GM21381 (cell line): ENCODE measurements at regions not wholly inside any gene's neighbourhood (a gene's known extent, or its start where the extent isn't known, plus 50 kb on each side); places are given as distances from the start of the nearest gene placed in this dataset.

Experiments used
- ATAC-seq: cut with Tn5 transposase; IDR thresholded peaks from one replicate; pipeline ENCODE4 v1.9.1; 2021; ENCODE audit warnings: mild to moderate bottlenecking, moderate library complexity; ENCODE audit not compliant: unreplicated experiment

DNA sequence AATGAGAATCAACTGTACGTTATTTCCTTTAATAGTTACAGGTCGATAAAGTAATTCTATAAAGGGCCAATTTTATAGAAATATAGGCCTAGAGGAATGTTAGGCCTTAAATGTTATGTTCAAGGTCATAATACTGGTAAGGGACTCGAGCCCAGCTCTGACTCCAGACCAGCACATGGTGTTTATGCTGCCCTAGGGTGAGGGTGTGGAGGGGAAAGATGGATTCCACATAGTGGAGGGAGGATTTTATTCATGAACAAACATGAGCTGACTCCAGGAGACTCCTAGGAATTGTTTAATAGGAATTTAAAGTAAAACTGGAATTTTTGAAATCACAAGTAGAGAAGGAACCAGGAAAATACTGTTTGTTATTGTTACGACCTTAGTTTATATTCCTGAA is 139.9 kb downstream of the LACC1 start:
- no peak for ATAC-seq

DNA sequence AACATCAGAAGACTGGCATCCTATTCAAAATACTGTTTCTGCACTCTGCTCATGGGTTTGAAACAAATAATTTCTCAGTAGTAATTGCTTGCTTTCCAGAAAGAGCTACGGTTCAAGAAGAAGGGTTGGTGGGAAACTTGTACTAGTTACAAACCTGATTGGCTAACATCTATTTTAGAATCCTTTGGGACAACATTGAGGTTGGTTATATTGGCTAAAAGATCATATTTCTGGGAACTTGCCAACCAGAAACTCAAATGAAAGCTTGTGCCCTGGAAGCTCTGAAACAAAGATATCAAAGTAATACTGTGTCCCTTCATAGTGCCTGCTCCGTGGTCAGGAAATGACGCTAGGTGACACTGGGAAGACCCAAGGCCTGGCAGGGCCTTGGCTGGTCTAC is 141.7 kb downstream of the LACC1 start:
- ATAC-seq: no peak

DNA sequence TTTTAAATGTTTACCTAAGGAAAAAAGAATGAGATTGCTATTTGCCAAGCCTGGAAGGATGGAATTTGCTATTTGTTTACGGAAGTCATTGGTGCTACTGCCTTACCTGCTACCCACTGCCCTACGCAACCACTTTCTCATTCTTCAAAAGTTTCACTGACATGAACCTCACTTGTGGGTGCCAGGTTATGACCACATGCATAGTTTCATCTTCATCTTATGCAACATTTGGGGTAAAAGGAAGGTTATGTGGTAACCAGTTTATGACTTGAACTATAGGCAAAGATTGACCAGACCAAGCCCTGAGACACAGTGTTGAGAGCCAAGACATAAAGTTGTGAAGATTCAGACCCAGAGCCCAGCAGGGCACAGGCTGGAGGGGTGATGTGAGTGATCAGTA is 142.5 kb downstream of the LACC1 start:
- ATAC-seq: no peak

DNA sequence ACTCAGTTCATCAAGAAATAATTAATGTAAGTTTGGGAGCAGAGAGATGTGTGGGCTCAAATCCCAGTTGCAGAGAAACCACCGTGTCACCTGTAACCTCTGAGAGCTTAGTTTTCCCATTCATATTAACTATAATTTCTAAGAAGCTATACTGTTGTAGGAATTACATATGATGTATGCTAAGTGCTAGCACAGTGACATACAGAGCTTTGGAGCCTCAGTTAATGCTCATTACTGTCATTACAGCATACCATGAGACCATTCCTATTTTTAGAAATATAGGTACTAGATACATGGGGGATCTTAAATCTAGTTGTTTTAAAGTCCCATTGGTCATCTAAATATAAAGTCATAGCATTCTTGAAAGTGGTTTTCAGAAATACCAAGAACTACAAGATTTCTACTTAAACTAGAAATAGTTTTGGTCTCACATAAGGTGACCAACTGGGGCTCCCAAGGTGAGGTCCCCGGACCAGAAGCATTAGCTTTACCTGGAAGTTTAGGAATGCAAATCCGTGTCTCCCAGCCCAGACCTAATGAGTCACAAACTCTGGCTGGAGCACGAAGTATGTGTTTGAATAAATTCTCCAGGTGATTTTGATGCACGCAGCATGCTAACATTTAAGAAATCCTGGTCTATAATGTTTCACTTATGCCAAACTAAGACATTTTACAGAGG is 144.6 kb downstream of the LACC1 start:
- ATAC-seq: no peak

DNA sequence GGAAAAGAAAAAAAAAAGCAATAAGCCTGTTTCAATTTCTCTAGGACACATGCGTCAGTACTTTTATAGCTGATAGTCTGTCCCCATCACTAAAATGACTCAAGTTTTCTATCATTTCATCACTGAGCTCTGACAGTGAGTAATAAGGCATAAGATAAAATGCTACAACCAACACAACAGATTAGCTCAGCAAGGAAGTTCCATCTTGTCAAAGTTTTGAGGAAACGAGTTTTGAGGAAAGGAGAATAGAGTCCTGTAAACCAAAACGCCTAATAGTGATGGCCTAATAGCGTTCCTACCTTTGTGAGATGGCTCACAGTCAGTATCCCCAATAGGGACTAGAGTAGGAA is 145.1 kb downstream of the LACC1 start:
- ATAC-seq: no peak

DNA sequence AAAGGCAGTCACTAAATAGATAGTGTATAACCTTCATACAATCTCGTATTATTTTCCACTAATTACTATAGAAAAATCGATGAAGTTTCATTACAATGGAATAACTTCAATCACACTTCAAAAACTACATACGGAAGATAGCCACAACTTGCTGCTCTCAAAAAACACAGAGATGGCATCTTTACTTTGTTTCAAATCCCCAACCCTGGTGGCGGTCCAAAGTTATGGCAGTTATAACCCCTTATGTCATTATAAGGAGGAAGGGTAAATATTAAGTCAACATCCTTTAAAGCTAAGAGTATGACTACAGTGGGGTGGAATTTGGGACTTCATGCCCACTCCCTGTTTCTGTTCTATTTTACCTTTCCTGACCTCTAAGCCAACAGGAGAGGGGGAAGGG is 146.5 kb downstream of the LACC1 start:
- ATAC-seq: no peak

DNA sequence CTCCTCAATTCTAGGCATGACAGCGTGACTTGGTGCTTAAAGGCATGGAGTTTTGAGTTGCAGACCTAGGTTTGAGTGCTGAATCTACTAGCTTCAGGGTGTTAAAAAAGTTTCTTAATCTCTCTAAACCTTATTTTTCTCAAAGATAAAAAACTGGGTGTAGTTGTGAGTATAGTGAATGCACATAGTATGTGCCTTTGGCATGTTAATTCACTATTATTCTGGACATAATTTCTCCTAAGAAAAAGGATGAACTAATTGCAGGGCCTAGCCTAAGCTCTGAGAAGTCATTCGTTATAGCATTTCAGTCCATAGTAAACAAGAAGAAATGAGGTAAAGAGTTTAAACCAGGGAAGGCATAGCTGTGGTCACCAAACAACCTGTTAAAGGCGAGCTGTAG is 149.0 kb downstream of the LACC1 start:
- ATAC-seq: no peak

DNA sequence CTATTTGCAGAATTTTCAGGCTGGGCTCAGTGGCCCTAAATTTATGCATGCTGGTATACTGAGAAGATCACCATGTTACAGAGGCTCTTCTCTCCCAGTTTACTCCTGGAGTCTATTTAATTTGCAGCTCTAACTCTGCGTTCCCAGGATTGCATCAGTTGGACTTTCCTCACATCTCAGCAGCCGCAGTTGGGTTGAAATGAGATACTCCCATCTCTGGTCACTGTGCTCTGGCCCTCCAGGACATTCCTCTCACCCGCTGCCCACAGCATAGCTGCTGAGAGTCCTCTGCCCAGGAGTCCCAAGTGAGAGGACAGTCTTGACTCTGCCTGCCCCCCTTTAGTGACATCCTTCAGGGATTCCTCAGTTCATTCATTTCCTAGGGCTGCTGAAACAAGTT is 150.9 kb downstream of the LACC1 start:
- ATAC-seq: no peak

DNA sequence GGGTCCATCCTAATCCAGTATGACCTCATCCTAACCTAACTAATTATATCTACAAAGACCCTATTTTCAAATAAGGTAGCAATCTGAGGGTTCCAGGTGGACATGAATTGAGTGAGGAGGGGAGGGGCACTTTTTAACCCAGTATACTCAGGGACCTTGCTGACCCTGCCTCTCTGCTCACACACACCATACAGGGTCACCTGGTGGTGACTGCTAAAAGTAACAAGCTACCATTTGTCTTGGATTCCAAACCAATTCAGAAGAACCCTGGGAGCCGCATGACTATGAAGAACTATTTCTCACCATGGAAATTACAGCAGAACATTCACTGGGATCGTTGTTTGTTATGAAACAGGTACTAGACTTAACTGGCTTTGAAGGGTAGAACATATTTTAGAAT is 151.9 kb downstream of the LACC1 start:
- no peak for ATAC-seq

DNA sequence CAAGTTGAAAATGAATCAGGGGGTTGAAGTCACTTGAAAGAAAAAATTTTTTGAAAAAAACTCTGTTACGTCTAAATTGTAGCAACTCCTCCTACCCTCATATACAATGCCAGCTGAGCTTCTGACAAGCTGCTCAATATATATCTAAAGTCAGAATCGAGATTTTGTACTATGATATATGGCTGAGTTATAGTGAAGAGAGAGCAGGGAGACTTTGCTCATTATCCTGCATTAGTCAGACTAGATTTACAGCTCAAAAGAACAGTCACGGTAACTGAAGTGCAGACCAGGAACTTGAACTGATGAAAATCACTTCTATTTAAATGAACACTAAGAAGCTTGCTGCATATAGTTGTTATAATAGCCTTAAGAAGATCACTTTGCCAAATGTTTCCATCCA is 153.1 kb downstream of the LACC1 start:
- no peak for ATAC-seq

DNA sequence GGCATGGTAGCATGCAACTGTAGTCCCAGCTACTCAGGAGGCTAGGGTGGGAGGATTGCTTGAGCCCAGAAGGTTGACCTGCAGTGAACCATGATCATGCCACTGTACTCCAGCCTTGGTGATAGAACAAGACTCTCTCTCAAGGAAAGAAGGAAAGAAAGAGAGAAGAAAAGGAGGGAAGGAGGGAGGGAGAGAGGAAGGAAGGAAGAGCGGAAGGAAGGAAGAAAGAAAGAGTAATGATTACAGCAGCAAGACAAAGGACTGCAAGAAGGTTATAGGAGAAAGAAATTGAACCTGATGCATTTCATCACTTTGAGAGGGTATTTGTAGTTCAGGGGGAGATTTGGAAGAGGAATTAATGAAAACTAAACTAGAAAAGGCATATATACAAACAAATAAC is 155.7 kb downstream of the LACC1 start:
- ATAC-seq: no peak

DNA sequence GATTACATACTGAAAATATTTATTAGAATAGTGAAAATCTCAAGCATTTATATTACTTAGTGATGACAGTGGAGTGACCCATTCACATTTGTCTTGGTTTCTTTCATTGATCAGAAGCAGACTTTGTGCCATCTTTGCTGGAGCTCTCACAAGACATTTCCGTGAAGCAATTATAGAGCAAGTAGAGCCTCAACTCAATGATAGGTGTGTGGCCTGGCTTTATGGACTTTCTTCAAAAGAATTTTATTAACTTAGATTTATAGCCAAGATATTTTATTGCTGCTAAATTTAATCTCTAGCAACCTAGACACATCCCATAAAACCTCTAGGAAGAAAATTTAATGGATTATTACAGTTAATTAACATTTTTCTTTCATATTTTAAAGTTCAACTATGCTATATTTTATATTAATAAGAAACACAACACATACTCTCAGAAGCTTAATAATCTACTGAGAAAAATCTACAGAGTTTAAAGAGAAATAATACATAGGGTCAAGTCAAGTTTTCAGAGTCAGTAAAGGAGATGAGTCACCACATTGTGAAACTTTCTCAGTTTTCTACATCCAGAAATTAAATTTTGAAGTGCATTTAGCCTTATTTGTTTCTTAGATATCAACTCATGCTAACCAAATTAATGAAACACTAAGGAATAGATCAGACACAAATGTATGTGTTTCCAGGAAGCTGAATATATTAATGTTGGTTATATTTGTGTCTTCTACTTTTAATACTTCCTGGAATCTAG is 160.5 kb downstream of the LACC1 start:
- ATAC-seq: no peak

DNA sequence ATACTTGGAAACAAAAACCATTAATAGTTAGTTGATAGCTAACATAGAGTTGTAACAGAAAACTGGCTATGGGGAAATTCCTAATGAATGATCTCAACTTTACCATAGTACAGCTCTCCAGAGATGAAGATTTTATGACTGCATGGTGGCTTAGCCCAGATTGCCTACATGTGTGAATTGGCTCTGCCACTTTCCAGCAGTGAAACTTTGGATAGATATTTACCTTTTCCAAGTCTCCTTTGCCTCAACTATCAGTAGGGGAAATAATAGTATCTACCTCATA is 161.1 kb downstream of the LACC1 start:
- ATAC-seq: no peak

DNA sequence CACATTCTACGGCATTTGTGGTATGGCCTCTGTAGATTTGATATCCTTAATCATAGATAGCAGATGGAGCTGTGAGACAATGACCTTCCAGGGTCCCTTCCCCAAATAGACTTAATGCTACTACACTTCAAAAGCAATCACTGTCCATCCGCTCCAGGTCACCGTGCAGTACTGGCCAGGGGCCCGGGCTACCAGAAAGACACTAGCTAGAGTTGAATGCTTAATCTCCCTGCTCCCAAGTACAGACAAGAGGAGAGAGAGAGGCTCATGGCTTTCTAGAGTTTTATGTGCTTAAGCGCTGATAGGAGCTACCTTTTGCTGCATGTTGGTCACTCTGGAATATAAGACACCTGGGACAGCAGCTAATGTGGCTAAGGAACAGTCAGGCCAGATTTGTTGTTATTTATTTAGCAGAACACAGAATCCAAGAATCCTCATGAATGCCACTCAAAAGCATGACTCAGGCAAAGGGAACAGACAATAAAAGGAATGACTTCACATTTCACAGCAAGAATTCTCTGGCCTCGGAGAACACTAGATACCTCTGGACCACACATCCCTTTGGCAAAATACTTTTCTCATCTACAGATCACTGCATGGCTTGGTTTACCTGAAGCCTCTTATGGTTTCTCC is 165.0 kb downstream of the LACC1 start:
- ATAC-seq: no peak

DNA sequence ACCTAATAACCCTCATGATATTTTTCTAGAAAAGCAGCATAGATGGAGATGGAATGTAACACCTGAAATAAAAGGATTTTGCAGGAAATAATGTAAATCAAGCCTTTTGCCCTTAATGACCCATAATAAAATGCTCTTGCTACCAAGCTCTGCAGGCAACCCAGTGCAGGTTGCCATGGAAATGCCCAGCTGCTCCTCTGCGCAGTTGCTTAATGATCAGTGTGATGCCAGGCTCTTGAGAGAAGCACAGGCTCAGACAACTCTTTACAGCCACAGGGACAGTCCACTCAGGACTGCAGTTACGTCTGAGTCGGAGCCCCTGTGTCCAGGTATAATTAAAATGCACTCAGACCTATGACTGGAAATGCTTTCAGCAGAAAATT is 165.5 kb downstream of the LACC1 start:
- ATAC-seq: no peak

DNA sequence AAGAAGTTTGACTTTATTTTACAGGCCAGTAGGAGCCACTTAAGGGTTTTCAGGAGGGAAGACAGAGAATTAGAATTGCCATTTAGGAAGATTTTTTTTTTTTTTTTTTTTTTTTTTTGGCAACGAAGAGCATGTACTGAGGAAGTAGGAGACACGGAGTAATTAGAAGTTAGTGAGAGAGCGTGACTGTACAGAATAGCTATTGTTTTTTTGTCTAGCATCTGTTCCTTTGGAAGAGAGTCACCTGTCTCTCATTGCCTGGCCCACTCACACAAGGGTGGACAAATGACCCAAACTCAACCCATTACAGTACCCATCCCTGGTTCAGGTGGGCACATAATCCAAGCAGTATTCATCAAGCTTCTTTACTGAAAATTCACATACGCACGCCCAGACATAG is 166.7 kb downstream of the LACC1 start:
- ATAC-seq: no peak

DNA sequence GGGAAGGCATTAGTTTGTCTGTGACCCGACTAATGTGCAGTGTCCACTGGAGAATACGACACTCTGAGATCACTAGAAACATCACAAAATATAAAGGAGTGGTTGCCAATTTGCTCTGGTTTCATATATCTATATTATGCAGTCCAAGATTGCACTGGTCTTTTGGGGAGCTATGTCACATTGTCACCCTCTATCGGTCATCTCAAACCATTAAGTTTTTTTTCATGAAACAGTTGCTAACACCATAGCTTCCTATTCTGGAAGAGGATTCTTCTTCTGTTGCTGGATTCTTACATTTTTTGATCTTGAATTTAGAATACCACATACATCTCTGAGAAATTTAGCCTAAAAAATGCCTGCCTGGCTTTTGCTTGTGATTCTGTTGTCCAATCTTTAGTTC is 168.6 kb downstream of the LACC1 start:
- no peak for ATAC-seq

DNA sequence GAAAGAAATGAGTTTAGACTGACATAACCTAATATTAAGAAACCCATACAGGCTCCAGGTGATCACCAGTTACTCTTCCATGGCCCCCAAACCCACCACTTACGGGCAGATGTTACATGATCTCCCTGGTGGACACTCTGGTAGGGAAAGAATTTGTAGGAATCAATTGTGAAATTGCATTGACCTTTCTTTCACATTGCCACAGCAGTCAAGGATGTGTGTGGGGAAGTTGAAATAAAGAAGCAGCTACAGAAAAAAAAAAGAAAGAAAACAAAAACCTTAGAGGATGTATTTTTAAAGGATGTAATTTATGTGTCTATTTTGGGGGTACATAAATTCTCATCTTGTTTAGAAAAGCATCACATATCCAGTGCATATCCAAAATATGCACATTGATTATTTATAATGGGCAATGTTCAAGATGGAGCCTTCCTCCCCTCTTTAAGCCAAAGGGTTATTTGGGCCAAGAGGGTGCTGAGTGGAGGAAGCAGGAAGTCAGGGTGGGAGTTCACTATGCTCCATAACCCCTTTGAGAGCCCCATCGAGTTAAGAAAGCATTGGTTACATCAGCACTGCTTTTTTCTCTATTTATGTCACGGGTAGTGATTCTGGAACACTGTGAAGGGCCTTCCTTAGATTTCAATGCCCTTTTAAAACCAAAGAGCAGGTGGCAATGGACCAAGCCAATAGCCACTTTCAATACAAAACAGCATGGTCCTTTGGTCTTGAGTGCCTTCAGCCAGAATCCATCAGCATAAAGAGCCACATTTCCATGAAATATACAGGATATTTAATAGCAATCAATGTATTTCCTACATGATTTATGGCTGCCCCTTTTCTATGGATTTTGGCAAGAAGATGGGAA is 169.6 kb downstream of the LACC1 start:
- no peak for ATAC-seq

DNA sequence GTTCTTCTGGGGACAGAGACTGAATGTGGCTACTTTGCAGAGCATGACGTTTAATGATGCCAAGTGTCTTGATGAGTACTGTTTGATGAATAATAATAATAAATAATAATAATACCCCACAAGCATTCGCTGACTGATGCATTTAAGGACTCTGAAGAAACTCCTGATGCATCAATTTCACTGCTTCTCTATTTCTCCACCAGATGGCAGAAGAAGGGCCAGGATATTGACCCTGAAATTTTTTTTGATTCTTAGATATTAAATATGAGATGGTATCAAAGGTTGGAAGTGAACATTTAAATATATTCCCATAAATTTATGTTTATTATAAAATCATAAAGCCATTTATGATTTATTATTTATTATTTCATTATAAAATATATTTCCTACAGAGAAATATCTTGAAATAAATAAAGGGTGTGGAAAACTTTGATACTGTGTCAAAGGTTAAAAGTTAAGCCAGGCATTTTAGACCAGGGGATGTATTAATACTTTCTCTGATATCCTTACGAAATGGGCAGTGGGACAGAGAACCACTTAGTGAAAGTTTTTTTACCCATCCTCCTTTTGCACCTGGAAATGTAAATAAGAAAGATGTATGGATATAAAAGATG is 170.9 kb downstream of the LACC1 start:
- ATAC-seq: no peak

DNA sequence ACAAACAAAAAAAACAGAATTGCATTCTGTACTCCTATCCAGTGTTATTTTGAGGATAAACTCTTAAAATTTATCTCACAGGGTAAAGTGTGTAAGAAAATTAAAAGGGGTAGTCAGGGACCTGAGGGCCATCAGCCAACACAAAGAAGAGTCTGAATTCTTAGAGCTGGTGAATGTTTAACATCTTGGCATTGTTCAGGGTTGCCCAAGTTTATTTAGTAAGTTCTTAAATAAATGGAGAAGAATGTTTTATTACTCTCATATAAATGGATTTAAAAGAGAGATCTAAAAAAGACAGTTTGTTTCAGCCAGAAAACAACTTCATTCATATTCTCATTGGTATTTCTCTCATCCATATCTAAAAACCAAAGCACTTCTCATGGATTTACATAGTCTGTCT is 171.7 kb downstream of the LACC1 start:
- ATAC-seq: no peak

DNA sequence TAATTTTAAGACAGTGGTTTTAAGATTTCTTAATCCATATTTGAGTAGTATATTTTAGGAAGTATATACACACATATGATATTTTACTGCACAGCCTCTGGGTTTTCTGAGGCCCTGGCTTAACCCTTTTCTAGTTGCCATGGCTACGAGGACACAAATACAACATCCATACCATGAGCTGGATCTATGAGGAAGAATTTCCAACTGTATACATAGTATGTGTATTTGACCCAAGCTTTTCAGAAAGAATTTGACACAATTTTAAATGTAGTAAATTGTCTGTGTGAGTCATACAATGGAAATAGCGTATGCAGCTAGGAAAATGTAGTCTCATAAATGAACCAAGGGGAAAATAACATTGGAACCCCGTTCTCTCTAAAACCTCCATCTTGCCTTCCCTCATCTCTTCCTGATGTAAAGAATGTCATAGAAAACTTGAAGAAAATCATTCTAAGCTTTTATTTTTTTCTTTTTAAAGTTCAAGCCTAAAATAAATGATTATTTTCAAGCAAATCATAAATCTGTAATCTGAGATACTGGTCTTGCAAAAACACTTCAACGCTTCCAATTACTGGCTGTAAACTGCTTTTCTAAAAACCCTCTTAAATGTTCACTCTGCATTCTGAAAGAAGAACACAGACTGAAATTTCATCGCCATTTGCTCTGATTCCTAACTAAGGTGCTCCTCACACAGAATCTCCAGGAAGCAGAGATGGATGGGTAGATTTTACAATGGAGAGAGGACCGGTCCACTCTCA is 172.4 kb downstream of the LACC1 start:
- ATAC-seq: no peak
